ENCODE measurements at regions not wholly inside any gene's neighbourhood (a gene's known extent, or its start where the extent isn't known, plus 50 kb on each side); places are given as distances from the start of the nearest gene placed in this dataset.

DNA sequence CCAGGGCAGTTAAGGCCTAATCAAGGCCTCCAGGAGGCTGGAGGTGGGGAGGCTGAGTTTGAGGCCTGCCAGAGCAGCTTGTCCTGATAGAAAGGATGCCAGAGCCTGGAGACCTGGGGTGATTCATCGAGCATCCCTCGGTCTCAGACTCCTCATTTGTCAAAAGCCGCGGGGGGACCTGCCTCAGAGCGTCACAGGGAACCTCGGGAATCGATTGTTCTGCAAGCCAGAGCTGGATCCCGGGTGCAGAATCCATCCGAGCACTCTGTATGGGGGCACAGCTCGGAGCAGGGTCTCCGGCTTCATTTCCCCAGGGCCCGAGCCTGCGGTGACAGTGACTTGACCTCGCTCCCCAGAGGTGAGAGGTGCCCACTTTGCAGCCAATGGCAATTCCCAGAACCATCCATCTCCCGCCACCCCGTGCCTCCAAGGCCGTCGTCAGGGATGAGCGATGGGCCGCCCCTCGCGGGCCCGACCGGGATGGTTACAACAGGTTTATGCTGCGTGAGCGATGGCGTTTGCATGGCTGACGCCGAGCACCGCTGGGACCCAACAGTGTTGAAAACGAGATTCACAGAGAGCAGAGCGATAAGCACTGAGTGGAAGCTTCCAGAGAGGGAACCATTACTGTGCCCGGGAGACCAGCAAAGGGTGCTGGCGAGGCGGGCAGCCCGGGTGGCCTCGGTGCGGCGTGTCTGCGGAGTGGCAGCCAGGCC, 117.1 kb upstream of the GSE1 start:
- FAIRE-seq (no peak), DNase-seq (ENCODE audit: insufficient read length, low spot score) (no peak)

DNA sequence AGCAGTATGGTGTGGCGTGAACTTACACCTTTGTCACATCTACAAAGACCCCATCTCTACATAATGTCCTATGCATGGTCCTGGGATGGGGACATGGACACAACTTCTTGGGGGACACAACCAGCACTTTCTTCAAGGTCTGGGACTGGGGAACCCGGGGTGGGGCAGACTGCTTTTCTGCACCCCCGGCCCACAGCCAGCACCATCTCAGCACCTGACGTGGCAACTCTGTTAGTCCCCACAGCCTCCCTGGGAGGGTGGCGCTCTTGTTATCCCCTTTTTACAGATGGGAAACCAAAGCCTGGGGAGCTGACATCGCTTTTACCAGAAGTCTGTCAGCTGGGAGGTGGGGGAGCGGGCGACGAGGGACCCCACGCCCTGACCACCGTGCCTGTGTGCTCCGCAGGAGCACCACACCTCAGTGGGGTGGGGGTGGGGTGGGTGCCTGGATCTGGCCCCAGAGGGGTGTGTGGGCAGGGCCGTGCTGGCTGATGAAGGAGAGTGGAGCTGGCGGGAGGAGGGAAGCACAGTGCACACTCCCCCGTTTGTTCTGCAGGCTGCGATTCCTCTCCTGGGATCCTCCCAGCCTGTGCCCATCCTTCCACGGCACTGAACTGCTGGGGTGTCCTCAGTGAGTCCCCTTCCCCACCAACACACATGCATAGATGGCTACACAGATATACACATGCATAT, 115.4 kb upstream of the GSE1 start:
- DNase-seq (ENCODE audit: insufficient read length, low spot score) (no peak), FAIRE-seq (no peak)

DNA sequence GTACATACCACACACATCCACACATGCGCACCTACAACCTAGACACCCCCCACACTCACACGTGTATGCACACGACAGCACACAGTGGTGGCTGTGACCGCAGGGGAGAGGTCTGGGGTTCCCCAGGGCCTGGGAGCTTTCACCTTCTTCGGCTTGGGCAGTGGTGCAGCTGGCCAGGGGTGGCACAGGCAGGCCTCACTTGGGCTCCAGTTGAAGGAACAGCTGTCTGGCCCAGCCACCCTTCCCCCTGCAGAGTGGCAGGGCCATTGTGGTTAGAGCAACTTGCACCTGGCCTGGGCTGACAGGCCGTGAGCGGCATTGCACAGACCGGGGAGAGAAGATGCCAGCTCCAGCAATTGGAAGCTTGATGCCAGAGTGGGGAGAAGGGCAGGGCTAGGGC, 114.5 kb upstream of the GSE1 start:
- no peak for DNase-seq (ENCODE audit: insufficient read length, low spot score)
- FAIRE-seq, result no peak

DNA sequence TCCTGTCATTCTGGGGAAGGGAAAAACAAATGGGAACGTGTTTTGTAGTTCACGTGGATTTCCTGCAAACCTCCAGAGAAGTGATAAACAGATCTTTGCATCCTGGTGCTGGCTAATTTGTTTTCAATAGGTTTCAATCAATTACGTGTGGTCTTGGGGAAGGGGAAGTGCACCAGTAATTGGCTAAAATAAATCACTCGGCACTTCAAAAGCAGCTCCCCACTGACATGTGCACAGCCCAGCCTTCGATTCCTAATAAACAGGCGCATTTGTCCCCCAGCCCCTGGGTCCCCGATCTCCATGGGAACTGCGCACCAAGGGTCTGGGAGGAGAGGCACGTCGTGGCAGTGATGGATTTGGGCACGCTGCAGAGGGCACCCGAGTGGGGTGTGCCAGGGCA, 112.9 kb upstream of the GSE1 start:
- FAIRE-seq, result no peak
- no peak for DNase-seq (ENCODE audit: insufficient read length, low spot score)

DNA sequence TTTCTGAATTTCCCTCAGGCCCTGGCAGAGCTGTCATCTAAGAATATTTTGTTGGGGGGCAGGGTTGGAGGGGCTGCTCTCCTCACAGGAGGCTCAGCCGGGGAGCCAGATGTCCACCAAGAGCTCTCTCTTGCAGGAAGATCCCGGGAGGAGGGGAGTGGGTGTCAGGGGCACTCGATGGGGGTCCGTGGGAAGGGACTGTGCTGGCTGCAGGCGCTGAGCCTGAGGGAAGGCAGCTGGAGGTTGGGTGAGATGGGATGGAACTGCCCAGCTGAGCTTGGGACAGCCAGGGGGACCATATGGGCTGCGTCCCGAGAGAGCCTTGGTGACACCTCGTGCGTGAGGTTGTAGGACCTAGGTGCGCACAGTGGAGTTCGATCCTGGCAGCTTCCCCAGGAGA, 111.2 kb upstream of the GSE1 start:
- FAIRE-seq (no peak), DNase-seq (ENCODE audit: insufficient read length, low spot score) (no peak)

DNA sequence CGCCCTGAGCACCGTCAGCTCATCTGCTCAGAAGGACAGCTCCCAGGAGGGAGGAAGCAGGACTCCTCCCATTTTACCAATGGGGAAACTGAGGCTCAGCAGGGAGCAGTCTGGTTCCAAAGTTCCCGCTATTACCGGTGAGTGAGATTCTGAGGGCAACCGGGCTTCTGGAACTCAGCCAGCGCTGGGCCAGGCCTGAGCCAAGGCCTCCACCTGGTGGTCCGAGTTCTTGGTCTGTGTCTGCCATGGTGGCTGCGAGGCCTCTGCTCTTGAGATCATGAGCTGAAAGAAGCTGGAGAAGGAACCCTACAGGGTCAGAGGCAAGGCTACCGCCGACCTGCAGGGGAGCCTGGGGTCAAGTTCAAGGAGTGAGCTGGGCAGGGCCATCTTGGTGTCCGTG, 110.8 kb upstream of the GSE1 start:
- no peak for FAIRE-seq
- DNase-seq (ENCODE audit: insufficient read length, low spot score), result no peak

DNA sequence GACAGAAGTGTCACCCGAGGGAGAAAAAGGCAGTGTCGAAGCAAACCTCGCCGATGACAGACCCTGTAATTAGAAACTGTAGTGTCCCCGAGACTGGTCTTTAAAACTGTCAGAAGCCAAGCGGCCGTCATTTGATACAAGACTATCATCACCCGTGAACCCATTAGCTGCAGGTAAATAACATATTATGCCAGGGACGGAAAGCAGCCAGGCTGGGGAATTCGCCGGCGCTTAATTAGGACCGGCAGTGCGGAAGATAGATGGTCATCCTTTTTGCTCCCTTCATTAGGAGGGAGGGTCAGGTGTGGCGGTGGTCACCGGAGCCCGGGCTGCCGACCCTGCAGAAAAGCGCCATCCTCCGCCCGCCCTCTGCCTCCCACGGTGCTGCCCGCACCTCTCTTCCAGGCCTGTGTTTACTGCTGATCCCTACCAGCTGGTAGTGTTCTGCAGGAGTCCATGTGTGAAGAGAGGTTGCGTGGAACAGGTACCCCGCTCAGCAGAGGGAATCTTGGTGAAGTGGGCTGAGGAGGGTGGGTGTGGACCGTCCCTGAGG, 109.4 kb upstream of the GSE1 start:
- DNase-seq (ENCODE audit: insufficient read length, low spot score) (no peak), FAIRE-seq (no peak)

DNA sequence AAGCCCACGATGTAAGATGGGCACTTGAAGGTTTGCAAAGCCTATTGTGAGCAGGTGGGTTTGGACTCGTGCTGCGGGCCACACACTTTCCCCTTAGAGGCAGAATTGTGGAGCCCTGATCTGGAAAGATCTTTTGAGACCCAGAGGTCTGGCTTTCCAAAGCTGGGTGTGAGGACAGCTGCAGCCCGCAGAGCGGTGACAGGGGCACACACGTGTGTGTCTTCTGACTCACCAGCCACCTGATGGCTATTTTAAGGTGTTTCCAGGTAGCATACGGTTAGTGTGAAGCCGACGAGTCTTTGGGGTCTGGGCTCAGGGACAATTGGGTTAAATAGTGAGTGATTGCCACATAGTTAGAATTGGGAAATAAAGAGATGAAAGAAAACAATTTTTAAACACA, 108.9 kb upstream of the GSE1 start:
- FAIRE-seq (no peak), DNase-seq (ENCODE audit: insufficient read length, low spot score) (no peak)

DNA sequence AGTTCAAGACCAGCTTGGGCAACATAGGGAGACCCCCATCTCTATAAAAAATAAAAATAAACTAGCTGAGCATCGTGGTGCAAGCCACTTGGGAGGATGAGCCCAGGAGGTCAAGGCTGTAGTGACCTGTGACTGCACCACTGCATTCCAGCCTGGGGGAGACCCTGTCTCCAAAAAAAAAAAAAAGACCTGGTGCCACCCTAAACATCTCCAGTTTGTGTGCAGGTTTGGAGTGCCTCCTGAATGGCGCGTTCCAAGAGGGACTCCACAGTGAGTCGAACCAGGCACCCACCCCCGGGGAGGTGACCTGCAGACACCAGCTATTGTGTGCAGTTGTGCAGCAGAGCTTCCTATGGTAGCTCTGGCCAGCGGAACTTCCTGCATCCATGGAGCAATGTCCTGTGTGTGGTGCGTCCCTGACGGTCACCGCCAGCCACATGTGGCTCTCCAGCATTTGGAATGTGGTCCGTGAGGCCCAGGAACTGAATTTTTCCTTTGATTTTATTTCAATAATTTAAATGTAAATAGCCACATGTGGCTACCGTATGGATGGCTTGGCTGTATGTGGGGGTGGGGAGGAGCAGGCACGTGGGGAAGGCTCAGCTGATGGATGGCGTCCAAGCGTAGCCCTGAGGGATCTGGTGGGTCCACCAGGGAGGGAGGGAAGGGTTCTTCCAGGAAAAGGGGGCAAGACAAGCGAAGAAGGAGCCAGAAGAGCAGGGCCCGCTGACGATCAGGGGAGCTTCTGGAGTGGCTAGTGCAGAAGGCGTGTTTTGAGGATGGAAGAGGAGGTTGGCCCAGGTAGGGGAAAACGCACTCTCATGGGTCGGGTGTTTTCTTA, 107.1 kb upstream of the GSE1 start:
- DNase-seq (ENCODE audit: insufficient read length, low spot score), result no peak
- FAIRE-seq, result no peak

DNA sequence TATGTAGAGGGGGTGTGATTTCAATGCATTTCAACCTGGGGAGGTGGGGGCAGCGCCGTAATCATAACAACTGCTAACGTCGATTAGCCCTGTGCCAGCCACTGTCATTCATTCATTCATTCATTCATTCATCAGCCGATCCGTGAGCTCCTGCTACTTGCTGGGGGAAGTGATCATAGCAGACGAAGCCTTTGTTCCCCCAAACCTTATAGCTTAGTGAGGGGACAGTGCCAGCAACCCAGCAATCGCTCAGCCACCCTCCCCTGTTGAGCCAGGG, 106.5 kb upstream of the GSE1 start:
- FAIRE-seq, result no peak
- DNase-seq (ENCODE audit: insufficient read length, low spot score), result no peak

DNA sequence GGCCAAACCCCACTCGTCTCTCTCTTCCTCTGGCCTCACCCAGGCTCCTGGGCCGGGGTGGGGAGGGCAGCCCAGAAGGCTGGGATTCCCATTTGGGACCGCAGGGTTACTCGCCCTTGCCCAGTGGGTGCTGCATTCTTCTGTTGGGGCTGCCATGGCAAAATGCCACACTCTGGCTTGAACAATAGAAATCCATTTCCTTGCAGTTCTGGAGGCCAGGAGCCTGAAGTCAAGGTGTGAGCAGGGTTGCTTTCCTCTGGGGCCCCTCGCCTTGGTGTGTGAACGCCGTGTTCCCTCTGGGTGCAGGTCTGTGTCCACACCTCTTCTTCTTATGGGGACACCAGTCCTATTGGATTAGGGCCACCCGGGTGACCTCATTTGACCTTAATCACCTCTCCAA, 105.8 kb upstream of the GSE1 start:
- DNase-seq (ENCODE audit: insufficient read length, low spot score) (no peak), FAIRE-seq (no peak)

DNA sequence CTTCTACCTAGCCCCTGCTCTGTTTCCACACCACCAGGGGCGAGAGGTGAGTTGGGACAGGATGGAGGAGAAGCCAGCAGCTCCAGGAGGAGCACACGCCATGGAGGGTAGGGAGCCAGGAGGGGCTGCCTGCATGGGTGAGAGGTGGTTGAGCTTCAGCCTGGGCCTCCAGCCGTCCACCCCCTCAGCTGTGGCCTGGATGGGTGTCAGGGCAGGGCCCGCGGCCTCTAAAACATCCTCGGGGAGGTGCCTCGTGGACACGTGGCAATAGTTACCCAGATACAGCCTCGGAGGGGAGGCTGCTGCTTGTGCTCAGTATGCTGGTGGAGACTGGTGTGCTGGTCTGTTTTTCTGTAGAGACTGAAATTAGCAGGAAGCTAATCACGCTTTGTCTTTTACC, 104.7 kb upstream of the GSE1 start:
- FAIRE-seq (no peak), DNase-seq (ENCODE audit: insufficient read length, low spot score) (no peak)

DNA sequence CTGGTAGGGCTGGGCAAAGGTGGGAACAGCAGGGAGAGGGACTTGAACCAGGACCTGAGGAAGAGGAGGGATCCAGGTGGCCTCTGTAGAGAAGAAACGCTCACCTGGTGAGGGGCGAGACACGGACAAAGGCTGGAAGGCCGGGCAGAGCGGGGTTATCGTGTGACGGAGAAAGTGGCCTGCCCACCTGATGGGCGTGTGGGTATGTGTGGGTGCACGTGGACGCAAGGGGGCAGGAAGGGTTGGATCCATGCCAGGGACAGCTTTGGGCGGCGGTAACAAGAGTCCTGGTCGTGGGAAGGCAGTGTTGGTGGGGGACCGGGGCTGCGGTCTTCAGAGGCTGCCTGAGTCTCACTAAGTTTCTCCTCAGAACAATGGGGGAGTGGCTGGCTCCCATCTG, 104.1 kb upstream of the GSE1 start:
- no peak for DNase-seq (ENCODE audit: insufficient read length, low spot score)
- FAIRE-seq, result no peak

DNA sequence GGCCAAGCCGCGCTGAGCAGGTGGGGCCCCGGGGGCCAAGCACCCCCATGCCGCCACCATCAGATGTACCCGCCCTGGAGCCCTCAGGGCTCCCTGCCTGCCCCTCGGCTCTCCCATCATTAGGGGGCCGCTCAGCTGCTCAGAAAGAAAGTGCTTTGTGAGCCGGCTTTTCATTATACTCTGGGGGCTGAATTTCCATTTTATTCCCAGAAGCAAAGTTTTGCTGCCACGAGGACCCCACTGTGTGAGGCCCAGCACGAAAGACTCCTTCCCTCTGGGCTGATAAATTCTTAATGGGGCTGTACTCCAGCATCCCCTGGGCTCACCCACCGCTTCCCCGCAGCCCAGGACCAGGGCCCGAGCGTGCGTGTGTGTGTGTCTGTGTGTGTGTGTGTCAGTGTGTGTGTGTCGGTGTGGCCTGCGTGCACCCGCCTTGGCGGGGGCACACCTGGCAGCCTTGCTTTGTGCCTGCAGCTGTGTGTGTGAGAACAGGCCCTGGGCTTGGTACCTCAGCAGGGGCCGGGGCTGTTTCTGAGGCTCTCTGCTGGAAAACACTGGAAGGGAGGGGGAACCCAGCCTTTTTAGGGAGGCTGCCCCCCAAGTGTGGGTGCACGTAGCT, 103.0 kb upstream of the GSE1 start:
- DNase-seq (ENCODE audit: insufficient read length, low spot score), result no peak
- FAIRE-seq, result no peak

DNA sequence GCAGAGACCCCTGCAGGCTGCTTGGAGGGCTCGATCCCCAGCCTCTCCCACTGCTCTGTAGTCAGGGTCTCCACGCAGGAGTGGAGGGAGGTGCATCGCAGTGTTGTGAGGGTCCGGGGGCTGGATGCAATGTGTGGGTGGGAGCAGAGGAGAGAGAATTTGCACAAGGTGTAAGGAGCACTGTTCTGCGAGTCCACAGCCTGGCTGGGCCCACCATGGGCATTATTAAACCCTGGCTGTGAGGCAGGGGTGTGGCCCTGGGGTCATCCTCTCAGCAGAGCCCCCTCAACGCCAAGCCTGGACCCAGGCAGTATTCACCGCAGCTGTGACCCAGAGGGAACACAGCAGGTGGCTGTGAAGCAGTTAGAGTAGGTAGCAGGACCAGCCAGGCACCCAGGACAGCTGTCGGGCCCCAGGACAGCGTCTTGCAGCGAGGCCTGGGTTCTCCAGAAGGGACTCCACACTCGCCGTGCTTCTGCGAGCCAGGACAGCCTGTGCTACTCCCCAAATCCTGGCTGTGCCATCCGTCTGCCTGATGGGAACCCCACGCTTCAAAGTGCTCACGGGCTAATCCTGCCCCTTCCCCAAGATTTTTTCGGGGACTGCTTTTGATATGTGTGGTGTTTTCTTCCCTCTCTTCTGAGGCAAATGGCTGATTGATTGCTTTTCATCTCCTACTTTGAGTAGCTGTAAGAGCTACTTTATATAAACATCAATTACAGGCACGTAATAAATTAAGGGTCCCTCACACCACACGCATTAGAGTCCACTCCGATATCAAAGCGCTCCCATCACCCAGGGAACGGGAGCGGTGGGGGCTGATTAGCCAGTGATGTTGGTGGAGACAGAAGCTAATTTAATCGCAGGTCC, 100.9 kb upstream of the GSE1 start:
- FAIRE-seq, result no peak
- DNase-seq (ENCODE audit: insufficient read length, low spot score), result no peak

DNA sequence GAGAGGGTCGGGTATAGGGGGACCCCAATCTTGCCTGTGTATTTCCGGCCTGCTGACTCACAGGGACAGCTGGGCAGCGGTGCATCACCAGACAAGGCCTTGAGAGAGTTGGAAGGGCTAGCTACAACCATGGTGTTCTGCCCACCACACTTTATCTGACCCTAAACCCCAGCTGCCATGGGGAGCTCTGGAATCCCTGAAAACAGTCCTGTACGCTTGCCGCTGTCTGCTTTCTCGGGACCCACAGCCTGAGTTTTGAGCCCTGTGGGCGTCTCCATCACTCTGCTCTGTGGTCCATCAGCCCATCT, 100.4 kb upstream of the GSE1 start:
- no peak for DNase-seq (ENCODE audit: insufficient read length, low spot score)
- FAIRE-seq, result no peak

DNA sequence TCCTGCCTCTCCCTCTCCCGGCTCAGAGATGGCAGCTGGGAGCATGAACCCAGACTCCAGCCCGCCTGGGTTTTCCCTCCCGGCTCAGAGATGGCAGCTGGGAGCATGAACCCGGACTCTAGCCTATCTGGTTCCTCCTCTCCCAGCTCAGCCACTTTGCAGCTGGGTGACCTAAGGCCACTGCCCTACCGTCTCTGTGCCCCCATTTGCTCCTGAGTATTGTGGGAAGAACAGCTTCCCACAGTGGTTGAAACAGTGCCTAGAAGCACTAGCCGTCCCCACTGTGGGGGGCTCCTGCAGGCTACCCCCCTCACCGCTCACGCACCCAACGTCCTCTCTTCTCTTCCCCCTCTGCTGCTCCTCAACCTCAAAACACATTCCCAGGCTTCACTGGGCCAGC, 99.9 kb upstream of the GSE1 start:
- DNase-seq (ENCODE audit: insufficient read length, low spot score), result no peak
- FAIRE-seq, result no peak

DNA sequence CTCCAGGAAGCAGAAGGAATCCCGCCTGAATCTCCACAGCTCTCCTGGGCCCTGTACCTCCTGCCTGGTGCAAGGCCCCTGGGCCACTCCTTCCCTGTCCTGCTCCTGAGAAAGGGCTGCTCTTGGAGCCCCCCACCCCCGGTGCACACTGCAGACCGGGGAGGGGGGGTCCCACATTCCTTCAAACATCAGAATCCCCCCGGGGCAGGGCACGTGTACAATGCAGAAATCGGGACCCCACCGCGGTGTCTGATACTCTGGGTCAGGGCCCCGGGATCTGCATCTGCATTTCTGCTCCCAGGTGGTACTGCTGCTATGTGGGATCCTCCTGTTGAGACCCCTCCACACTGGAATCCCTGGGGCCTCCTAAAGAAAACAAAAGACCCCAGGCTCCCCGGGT, 99.5 kb upstream of the GSE1 start:
- FAIRE-seq (no peak), DNase-seq (ENCODE audit: insufficient read length, low spot score) (no peak)

DNA sequence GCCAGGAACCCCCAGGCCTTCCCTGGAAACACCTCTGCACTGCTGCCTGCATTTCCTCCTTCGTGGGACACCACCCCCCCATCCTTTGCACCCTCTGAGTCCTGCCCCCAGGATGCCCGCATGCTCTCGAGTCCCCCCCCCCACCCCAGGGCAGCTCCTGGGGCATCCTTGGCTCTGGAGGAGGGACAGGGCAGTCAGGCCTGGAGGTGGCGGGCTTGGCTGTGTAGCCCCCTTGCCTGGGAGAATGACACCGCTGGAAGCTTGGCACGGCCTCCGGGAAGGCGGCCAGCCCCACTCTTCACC, 98.9 kb upstream of the GSE1 start:
- FAIRE-seq (peak; percentile 33), DNase-seq (ENCODE audit: insufficient read length, low spot score) (no peak)

DNA sequence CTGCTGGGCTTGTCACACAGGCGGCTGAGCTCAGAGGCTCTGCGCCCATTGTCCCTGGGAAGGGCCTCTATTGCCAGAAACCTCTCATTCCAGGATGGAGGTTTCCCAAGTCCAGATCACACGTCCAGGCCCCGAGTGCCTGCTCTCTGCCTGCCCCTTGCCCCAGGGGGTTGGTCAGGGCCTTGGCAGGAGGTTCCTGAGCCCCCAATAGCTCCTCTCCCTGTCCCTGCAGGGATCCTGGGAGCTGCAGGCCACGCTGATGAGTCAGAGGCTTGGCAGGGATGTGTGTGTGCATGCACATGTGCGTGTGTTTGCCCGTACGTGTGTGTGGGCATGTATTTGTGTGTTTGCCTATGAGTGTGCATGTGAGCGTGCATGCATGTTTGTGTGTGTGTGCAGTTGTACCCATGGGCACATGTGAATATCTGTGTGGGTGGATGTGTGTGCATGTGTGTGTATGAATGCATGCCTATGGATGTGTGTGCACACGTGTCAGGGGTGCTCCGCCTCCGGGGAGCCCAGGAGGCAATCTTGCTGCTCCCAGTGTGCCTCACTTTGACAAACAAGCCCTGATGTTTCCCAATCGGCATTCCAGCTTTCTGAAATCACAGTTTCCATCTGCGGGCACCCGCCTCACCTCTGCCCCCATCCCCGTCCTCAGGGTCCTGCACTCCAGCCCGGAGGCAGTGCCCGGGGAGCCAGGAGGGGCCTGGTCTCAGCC, 98.4 kb upstream of the GSE1 start:
- FAIRE-seq, result peak; percentile 98
- DNase-seq (ENCODE audit: insufficient read length, low spot score), result peak; percentile 95

Data from HTR-8/SVneo (cell line).